Left lung (tissue), 4 donors: ENCODE measurements at regions not wholly inside any gene's neighbourhood (a gene's known extent, or its start where the extent isn't known, plus 50 kb on each side); places are given as distances from the start of the nearest gene placed in this dataset.

Source experiments
- ATAC-seq: fragments of 200-7000 bp; cut with Tn5 transposase; one replicate; pipeline ENCODE4 v1.9.1; 2020; ENCODE audit warnings: moderate library complexity
- DNase-seq, 4 donors: peaks; one replicate each; pipeline ENCODE4 v3.0.0-alpha.2; 2013 to 2020
- H3K27ac ChIP-seq, 2 donors: fragments of 200-600 bp; sonication (generic) in 1 of 2; one replicate each; pipeline versions ENCODE4 v1.5.0 to v1.8.0; 2020 to 2021
- H3K27me3 ChIP-seq, 2 donors: fragments of 200-600 bp; sonication (generic) in 1 of 2; one replicate each; pipeline versions ENCODE4 v1.5.0 to v1.8.0; 2020 to 2021
- H3K36me3 ChIP-seq, 2 donors: fragments of 200-600 bp; sonication (generic) in 1 of 2; one replicate each; pipeline versions ENCODE4 v1.5.0 to v1.8.0; 2020 to 2021
- H3K4me1 ChIP-seq, 2 donors: fragments of 200-600 bp; one replicate each; pipeline ENCODE4 v1.8.0; 2021
- H3K4me3 ChIP-seq, 2 donors: fragments of 200-600 bp; sonication (generic) in 1 of 2; one replicate each; pipeline versions ENCODE4 v1.5.0 to v1.8.0; 2020 to 2021; ENCODE audit warnings: mild to moderate bottlenecking in 1 of 2
- H3K9me3 ChIP-seq, 2 donors: fragments of 200-600 bp; sonication (generic) in 1 of 2; one replicate each; pipeline versions ENCODE4 v1.5.0 to v1.8.0; 2020 to 2021
- CTCF ChIP-seq, 2 donors: fragments of 200-600 bp; sonication (generic) in 1 of 2; IDR thresholded peaks; one replicate each; pipeline versions ENCODE4 v1.5.0 to v1.8.0; 2021; ENCODE audit warnings: antibody characterized with exemption in 2 of 2
- intact Hi-C, 2 donors: fragments of 100-400 bp; cut with DNase I; formaldehyde crosslinking; loops; one replicate each; pipeline versions ENCODE4 v1.11.2 to v1.14.2; 2022
- donor health status: DM: no; HTN: yes; CAD: no.
- donor health status: DM: no; HTN: no; CAD: no.

GRCh38 chr1:55937840-55938375 is 641.5 kb downstream of the PLPP3 start:
- Histone ChIP-seq H3K4me3 (no peak overlapping the region), H3K36me3 (no peaks in the 10 kb centered on the region), H3K9me3 (peaks cover 0 to 3% of the 10 kb centered on the region in 2 donors), H3K27me3 (no peaks in the 10 kb centered on the region), H3K4me1 (no peaks in the 10 kb centered on the region), H3K27ac (no peak overlapping the region)
- ATAC-seq = no peak
- no peak for DNase-seq
- no peak for TF ChIP-seq CTCF (IDR thresholded peaks at IDR 0.05)
- intact Hi-C loops = no loop called here

GRCh38 chr1:55935236-55935635 is 644.1 kb downstream of the PLPP3 start:
- Histone ChIP-seq H3K36me3 (no peaks in the 10 kb centered on the region), H3K27me3 (no peaks in the 10 kb centered on the region), H3K27ac (no peak overlapping the region), H3K4me1 (no peaks in the 10 kb centered on the region), H3K4me3 (no peak overlapping the region), H3K9me3 (peaks cover 0 to 3% of the 10 kb centered on the region in 2 donors)
- TF ChIP-seq CTCF (IDR thresholded peaks at IDR 0.05) = no peak
- no peak for ATAC-seq
- no peak for DNase-seq
- intact Hi-C loops = no loop called here

DNA sequence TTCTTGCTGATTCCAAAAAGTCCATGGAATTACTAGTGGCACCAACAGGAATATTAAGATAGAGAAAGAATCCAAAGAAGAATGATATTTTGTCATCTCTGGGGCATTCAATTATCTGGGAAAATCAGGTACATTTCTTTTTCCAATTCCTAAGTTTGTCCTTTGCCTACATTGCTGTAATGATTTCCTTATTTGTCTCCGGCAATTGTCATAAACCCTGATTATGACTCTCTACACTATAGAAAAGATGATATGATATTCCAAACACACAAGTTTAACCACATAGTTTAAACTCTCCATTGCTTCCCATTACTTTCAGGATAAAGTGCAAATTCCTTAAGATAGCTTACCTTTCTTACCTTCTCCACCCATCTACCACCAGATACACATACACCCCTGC is 647.0 kb downstream of the PLPP3 start:
- no peak for TF ChIP-seq CTCF (IDR thresholded peaks at IDR 0.05)
- DNase-seq = no peak
- H3K27ac ChIP-seq = no peak overlapping the region

GRCh38 chr1:55931081-55931940 is 648.1 kb downstream of the PLPP3 start:
- ATAC-seq = no peak
- no peaks in the 10 kb centered on the region for H3K27me3 ChIP-seq
- H3K36me3 ChIP-seq = no peaks in the 10 kb centered on the region
- intact Hi-C loops = no loop called here
- peaks cover 0 to 3% of the 10 kb centered on the region in 2 donors for H3K9me3 ChIP-seq
- H3K4me1 ChIP-seq = no peaks in the 10 kb centered on the region
- no peak overlapping the region for H3K4me3 ChIP-seq
- TF ChIP-seq CTCF (IDR thresholded peaks at IDR 0.05) = no peak
- peak in 2 of 4 donors; percentile 74 to 79 for DNase-seq
- H3K27ac ChIP-seq = peak overlapping the region in 1 of 2 donors; percentile 54

More for the DNA sequence above, 647.0 kb downstream of the PLPP3 start:
- H3K4me1 ChIP-seq = no peaks in the 10 kb centered on the region
- peaks cover 0 to 3% of the 10 kb centered on the region in 2 donors for H3K9me3 ChIP-seq
- H3K4me3 ChIP-seq = no peak overlapping the region
- ATAC-seq = no peak
- H3K27me3 ChIP-seq = no peaks in the 10 kb centered on the region
- intact Hi-C loops = no loop called here
- H3K36me3 ChIP-seq = no peaks in the 10 kb centered on the region

DNA sequence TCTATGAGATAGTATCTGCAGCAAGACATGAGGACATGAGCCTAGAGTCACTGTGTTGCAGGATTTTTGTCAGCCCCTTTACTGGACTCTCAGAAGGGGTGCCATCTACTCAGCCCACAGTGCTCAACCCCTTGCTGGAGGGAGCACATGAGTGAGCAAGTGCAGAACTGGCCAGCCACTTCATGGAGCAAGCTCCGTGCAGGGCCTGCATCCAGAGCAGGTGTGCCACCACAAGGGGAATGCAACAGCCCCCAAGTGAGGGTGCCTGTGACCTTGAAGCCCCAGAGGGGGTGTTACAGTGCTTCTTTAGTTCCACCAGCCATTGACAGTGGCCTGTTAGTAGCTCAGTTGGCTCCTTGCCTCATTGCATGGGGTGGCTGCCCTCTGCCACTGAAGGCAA is 649.7 kb downstream of the PLPP3 start:
- H3K36me3 ChIP-seq = no peaks in the 10 kb centered on the region
- H3K4me3 ChIP-seq = no peak overlapping the region
- ATAC-seq (no peak), DNase-seq (no peak)
- peaks cover 0 to 3% of the 10 kb centered on the region in 2 donors for H3K9me3 ChIP-seq
- intact Hi-C loops = no loop called here
- TF ChIP-seq CTCF (IDR thresholded peaks at IDR 0.05) = no peak
- no peak overlapping the region for H3K27ac ChIP-seq
- no peaks in the 10 kb centered on the region for H3K27me3 ChIP-seq
- H3K4me1 ChIP-seq = no peaks in the 10 kb centered on the region
